ENCODE measurements at regions not wholly inside any gene's neighbourhood (a gene's known extent, or its start where the extent isn't known, plus 50 kb on each side); places are given as distances from the start of the nearest gene placed in this dataset.

GRCh38 chr3:188046561-188047211 lies 107.3 kb upstream of the LPP start:
- DNase-seq, result no peak

GRCh38 chr3:188047536-188047935 lies 106.4 kb upstream of the LPP start:
- no peak for DNase-seq

- peak; percentile 36 for DNase-seq
These were observed 104.1 kb upstream of the LPP start for GRCh38 chr3:188049606-188050530.

- no peak for DNase-seq
These were observed 102.2 kb upstream of the LPP start for GRCh38 chr3:188051801-188052168.

- no peak for DNase-seq
These were observed 101.6 kb upstream of the LPP start for GRCh38 chr3:188052169-188053035.

GRCh38 chr3:188053036-188053340 lies 101.0 kb upstream of the LPP start:
- DNase-seq, result no peak

- DNase-seq, result no peak
These were observed 100.1 kb upstream of the LPP start for GRCh38 chr3:188053710-188054380.

GRCh38 chr3:188054541-188054940 lies 99.4 kb upstream of the LPP start:
- DNase-seq, result no peak

GRCh38 chr3:188055388-188055787 lies 98.6 kb upstream of the LPP start:
- DNase-seq, result no peak

- DNase-seq, result no peak
These were observed 96.8 kb upstream of the LPP start for GRCh38 chr3:188057124-188057523.

- DNase-seq, result no peak
These were observed 95.3 kb upstream of the LPP start for GRCh38 chr3:188058569-188059184.

GRCh38 chr3:188059351-188059750 lies 94.6 kb upstream of the LPP start:
- DNase-seq, result no peak

- DNase-seq, result no peak
These were observed 93.6 kb upstream of the LPP start for GRCh38 chr3:188060264-188060835.

- DNase-seq, result peak; percentile 88
These were observed 93.0 kb upstream of the LPP start for GRCh38 chr3:188060840-188061544.

GRCh38 chr3:188062216-188062615 lies 91.7 kb upstream of the LPP start:
- no peak for DNase-seq

- no peak for DNase-seq
These were observed 89.0 kb upstream of the LPP start for GRCh38 chr3:188064831-188065493.

GRCh38 chr3:188066141-188066540 lies 87.8 kb upstream of the LPP start:
- DNase-seq, result no peak

GRCh38 chr3:188067932-188068331 lies 86.0 kb upstream of the LPP start:
- no peak for DNase-seq

GRCh38 chr3:188068342-188068741 lies 85.6 kb upstream of the LPP start:
- DNase-seq, result no peak

- no peak for DNase-seq
These were observed 82.3 kb upstream of the LPP start for GRCh38 chr3:188071636-188072035.

GRCh38 chr3:188076176-188076575 lies 77.8 kb upstream of the LPP start:
- no peak for DNase-seq
